GM19193 (cell line): ENCODE measurements at regions not wholly inside any gene's neighbourhood (a gene's known extent, or its start where the extent isn't known, plus 50 kb on each side); places are given as distances from the start of the nearest gene placed in this dataset.

ENCODE experiments used
- POLR2A ChIP-seq: IDR thresholded peaks from 4 replicates; pipeline ENCODE4 v1.6.1; 2011; ENCODE audit not compliant: insufficient read depth, insufficient read length; ENCODE audit errors: extremely low read depth

- no peak for TF ChIP-seq POLR2A
Measured at GRCh38 chr3:177936721-177937120, 599.5 kb upstream of the KCNMB2 start.

- no peak for TF ChIP-seq POLR2A
Measured at GRCh38 chr3:177942911-177943310, 593.3 kb upstream of the KCNMB2 start.

- no peak for TF ChIP-seq POLR2A
Measured at GRCh38 chr3:177944228-177944661, 592.0 kb upstream of the KCNMB2 start.

- no peak for TF ChIP-seq POLR2A
Measured at GRCh38 chr3:177946048-177946447, 590.2 kb upstream of the KCNMB2 start.

GRCh38 chr3:177946497-177946896, 589.7 kb upstream of the KCNMB2 start:
- no peak for TF ChIP-seq POLR2A

- TF ChIP-seq POLR2A, result no peak
Measured at GRCh38 chr3:177946936-177947335, 589.3 kb upstream of the KCNMB2 start.

GRCh38 chr3:177947901-177948300, 588.3 kb upstream of the KCNMB2 start:
- no peak for TF ChIP-seq POLR2A

- TF ChIP-seq POLR2A, result no peak
Measured at GRCh38 chr3:177948716-177949425, 587.4 kb upstream of the KCNMB2 start.

- no peak for TF ChIP-seq POLR2A
Measured at GRCh38 chr3:177959188-177959587, 577.0 kb upstream of the KCNMB2 start.

- no peak for TF ChIP-seq POLR2A
Measured at GRCh38 chr3:177960014-177960413, 576.2 kb upstream of the KCNMB2 start.

- TF ChIP-seq POLR2A, result no peak
Measured at GRCh38 chr3:177960722-177961121, 575.5 kb upstream of the KCNMB2 start.

- TF ChIP-seq POLR2A, result no peak
Measured at GRCh38 chr3:177961784-177962183, 574.5 kb upstream of the KCNMB2 start.

GRCh38 chr3:177966493-177966892, 569.7 kb upstream of the KCNMB2 start:
- no peak for TF ChIP-seq POLR2A

GRCh38 chr3:177968891-177969290, 567.3 kb upstream of the KCNMB2 start:
- TF ChIP-seq POLR2A, result no peak

GRCh38 chr3:177973241-177973840, 562.9 kb upstream of the KCNMB2 start:
- no peak for TF ChIP-seq POLR2A

GRCh38 chr3:177976241-177976640, 560.0 kb upstream of the KCNMB2 start:
- no peak for TF ChIP-seq POLR2A

GRCh38 chr3:177976866-177977265, 559.4 kb upstream of the KCNMB2 start:
- no peak for TF ChIP-seq POLR2A

- TF ChIP-seq POLR2A, result no peak
Measured at GRCh38 chr3:177977381-177978158, 558.7 kb upstream of the KCNMB2 start.
